GM15510 (cell line): ENCODE measurements at regions not wholly inside any gene's neighbourhood (a gene's known extent, or its start where the extent isn't known, plus 50 kb on each side); places are given as distances from the start of the nearest gene placed in this dataset.
A peak's percentile ranks its signal among the peaks of the same experiment; 100 is the strongest.

Source experiments
- POLR2A ChIP-seq: IDR thresholded peaks from 3 replicates; pipeline ENCODE4 v1.6.1; 2011; ENCODE audit warnings: borderline replicate concordance; ENCODE audit not compliant: insufficient read length; ENCODE audit errors: extremely low read depth

DNA sequence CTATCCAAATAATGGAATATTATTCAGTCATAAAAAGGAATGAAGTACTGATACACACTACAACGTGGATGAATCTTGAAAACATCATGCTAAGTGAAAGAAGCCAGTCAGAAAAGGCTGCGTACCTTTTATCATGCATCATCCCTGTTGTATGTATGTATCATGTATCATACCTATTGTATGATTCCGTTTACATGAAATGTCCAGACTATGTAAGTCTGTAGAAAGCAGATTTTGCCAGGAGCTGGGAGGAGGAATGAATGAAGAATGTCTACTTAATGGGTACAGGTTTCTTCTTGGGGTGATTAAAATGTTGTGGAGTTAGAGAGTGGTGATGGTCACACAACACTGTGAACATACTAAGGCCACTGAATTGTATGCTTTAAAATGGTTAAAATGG is 135.9 kb upstream of the KLF14 start:
- TF ChIP-seq POLR2A: no peak

DNA sequence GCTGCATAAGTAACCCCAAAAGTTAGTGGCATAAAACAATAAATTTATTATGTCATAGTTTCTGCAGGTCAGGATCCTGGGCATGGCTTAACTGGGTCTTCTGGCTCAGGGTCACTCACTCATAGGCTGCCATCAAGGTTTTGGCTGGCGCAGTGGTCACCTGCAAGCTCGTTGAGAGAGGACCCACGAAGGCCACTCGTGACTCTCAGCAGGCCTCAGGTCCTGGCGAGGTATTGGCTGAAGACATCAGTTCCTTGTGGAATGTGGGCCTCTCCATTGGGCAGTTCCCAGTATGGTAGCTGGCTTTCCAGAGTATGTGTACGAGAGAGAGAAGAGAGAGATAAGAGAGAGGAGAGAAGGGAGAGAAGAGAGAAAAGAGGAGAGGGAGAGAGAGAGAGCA is 138.3 kb upstream of the KLF14 start:
- TF ChIP-seq POLR2A: peak; percentile 23

DNA sequence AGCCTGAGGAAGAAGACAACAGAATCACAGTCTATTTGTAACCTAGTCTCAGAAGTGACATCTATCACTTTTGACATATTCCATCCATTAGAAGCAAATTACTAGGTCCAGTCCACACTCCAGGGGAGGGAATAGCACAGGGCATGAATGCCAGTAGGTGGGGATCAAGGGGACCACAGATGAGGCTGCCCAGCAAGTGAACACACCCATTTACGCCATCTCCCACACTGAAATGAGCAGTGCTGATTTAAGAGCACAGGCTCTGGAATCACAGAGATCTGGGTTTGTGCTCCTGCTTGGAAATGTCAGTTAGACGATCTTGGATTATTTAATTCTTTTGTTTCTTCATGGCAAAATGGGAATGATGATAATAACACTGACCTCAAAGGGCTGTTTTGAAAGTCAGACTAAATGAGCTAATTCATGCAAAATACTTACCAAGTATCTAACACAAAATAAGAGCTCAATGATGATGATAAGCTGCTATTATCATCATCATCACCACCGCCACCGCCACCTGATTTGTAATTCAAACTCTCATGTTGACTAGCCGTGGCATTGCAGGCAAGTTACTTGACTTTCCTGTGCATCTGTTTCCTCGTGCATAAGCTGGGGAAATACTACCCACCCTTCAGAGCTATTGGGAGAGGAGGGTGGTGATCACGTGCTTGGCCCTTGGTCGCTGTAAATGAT is 138.9 kb upstream of the KLF14 start:
- TF ChIP-seq POLR2A: no peak

DNA sequence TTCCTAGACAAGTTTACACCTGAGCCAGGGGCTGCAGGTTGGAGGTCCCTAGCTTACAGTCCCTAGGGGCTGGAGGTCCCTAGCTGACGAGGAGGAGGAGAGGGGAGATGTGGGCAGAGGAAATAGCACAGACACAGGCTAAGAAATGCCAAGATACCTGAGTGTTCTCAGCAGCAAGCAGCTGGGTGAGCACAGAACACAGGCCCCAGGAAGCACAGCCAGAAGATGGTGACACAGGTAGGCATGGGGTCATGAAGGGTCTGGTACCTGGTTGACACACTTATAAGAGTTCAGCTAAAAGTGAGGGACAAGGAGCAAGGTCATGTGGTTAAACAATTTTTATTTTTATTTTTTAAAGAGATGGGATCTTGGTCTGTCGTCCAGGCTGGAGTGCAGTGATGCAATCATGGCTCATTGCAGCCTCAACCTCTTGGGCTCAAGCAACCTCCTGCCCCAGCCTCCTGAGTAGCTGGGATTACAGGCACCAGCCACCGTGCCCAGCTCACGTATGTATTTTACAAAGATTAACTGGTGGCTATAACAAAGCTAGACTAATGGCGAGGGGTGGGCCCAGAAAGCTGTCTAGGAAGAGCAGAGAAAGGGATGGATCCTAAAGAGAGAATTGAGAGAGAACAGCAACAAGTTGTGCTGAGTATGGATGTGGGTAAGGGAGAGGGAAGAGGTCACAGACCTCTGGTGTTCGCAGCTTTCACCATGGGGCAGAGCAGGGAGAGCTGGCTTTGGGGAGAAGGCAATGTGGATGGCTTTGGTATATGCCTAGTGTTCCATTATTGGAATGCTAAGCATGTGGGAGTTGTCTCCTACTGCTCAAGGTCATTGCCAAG is 140.3 kb upstream of the KLF14 start:
- TF ChIP-seq POLR2A: no peak

DNA sequence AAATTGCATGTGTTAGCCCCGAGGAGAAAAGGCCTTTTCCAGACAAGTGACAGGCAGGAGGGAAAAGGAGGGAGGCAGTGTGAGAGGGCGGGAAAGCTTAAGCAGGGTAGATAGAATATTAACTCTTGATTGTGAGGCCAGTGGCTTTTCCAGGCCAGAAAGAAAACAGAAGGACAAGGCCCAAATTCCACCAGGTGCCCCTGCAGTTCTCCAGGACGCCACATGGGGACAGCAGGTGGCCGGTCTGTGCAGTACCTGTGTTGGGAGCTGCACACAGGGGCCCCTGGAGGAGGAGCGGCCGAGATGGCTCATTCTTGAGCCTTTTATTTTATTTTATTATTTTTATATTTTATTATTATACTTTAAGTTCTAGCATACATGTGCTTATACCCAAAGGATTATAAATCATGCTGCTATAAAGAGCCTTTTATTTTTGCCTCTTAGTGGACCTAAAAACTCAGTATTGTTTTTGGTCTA is 141.3 kb upstream of the KLF14 start:
- TF ChIP-seq POLR2A: no peak

DNA sequence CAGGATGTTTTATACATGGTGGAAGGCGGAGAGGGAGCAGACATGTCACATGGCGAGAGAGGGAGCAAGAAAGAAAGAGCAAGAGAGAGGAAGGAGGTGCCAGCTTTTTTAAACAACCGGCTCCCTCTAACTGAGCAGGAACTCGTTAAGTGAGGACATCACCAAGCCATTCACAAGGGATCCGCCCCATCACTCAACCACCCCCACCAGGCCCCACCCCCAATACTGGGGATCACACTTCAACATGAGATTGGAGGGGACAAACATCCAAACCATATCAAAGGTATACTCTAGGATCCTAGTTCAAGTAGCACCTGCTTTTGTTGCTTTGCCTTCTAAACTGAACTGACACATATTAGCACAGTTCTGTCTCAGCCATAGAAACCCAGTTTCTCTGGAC is 141.9 kb upstream of the KLF14 start:
- no peak for TF ChIP-seq POLR2A

DNA sequence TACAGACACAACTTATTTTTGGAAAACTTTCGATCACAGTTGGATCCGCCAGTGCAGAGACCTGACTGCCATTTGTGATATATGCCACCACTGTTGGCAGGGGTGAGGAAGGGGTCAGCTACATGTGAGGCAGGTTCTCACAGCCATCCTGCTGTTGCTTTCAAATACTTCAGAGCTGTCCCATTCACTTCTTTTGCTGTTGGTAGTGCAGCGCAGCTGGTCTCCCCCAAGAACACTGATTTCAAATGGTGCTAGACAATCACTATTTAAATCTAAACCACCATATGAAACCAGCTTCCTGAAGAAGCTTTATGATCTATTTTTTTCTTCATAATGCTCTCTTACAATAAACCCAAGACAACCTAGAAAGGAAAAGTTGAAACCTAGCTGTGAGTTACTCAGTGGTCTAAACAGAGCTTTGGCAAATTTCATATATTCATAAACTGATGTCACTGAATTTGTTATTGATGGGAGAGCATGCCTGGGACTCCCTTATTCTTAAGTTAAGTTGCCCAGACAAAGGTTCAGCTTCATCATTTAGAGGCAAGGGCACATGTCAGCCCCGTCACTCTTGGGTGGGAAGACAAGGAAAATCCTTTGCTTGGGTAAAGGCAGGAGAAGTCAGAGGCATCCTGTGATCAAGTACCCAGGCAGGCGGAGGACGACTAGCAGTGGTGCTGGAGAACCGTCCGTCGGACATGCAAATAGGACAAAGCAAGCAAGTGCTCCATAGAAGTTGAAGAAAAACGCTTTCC is 143.4 kb upstream of the KLF14 start:
- no peak for TF ChIP-seq POLR2A

DNA sequence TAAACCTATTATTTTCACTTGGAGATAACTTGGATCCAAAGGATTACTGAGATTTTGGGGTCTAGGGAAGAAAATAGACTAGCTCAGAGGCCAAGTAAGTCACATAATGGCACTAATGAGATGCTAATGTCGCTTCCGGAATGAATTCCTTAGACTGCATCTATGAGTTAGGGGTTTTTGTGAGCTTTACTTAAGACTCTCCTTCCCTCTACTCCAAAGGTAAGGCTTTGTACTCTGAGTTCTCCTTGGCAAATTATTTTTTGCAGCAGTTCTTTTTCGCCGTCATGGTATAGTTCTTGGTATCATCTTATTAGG is 143.9 kb upstream of the KLF14 start:
- peak; percentile 18 for TF ChIP-seq POLR2A

DNA sequence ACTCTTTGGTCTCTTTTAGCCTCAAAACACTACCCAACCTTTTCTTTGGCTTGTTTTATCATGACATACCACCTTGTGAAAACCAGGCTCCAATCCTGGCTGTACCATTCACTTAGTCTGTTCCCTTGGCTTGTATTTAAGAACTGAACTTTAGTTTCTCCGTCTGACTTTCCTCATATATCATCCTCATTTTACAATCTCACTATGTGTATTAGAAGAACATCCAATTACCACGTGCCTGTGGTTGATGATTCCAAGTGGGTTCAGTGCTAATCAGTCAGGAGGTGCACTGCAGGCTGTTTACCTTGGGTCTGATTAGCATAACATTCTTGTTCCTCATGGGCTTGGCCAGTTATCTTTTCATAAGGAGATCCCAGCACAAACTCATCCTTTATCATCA is 144.8 kb upstream of the KLF14 start:
- no peak for TF ChIP-seq POLR2A

DNA sequence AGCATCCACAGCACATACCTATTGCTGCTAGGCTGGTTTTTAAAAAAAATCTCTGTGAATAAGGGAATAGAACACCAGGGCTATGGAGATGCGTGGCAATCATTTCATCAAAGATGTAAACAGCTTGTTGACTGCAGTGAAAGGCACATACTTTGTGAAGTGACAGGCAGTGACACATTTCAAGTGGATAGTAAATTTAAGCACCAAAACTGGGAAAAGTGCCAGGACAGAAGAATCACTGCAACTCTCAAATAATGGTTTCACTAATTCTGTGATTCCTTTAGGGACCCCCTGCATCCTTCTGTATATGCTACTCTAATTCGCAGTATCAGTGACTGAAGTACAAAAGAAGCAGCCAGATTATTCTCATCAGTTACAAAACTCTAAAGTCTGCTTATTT is 145.2 kb upstream of the KLF14 start:
- no peak for TF ChIP-seq POLR2A

DNA sequence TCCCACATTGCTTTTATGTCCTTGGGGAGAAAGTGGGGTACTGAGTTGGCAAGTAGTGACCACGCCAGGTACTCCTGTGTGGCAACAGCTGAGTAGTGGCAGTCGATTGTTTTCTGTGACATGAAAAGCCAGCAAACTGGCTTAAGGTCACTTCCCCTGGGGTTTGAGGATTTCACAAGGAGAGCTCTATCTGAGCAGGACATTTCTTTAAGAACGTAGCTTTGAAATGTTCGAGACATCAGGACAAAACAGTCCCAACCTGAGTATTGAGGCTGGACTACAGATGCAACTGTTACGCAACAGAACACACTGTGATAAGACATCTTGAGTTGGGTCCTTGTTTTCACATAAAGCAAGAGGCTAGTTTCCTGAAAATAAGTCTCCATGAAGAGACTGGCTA is 146.7 kb upstream of the KLF14 start:
- no peak for TF ChIP-seq POLR2A

DNA sequence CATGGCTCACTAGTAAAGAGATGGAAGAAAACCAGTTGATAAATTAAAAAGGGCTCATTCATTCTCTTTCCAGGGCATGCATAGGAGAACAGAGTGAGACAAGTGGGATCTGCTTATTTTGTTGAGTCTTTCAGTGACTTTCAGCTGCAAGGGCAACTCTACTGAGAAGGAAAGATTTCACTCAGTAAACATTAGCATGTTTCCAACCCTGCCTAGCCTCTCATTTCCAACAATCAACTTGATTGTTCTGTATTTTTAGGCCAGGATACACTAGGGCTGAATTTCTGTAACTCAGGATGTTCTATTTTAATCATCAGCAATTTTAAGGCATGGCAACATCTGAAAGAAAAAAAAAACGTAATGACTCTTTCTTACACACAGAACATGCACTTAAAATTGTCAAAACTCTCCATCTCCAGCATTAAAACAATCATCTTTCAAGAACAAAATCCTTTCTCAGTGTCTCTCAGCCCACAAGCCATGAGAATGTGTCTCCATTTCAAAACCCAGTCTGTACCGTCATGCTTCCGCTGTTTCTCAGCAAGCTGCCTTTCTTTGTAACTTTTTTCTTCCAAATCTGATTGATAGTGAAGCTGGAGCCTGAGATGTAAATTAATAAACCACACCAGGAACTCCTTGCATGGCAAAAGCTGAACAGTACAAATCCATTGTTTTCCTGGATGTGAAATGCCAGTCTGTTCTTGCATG is 147.2 kb upstream of the KLF14 start:
- TF ChIP-seq POLR2A: no peak

DNA sequence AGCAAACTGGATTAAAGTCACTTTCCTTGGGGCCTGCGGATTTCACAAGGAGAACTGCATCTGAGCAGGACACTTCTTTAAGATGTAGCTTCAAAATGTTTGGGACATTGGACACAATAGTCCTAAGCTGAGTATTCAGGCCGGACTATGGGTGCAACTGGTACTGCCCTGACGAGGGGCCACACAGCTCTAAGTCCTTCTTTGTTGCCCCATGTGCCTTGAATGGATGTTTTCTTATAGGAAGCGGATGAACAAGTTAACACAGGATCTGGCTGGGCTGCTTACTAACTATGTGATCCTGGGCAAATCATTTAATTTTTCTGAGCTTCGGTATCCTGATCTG is 147.8 kb upstream of the KLF14 start:
- TF ChIP-seq POLR2A: no peak

DNA sequence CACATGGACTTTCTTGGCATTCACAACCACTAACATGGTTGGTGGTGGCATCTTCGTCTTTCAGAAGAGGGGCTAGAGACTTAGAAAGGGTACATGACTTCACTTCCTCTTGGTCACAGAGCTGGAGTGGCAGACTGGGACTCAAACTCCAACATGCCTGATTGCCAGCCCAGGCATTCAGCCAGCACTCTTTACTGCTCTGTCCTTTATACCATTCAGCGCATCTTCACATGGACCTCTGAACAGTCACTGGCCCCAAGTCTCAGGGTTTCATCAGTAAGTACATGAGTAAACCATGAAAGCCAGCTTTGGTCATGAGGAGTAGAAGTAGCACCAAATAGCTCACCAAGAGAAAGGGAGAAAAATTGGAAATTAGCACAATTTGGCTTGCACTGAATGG is 148.4 kb upstream of the KLF14 start:
- no peak for TF ChIP-seq POLR2A

DNA sequence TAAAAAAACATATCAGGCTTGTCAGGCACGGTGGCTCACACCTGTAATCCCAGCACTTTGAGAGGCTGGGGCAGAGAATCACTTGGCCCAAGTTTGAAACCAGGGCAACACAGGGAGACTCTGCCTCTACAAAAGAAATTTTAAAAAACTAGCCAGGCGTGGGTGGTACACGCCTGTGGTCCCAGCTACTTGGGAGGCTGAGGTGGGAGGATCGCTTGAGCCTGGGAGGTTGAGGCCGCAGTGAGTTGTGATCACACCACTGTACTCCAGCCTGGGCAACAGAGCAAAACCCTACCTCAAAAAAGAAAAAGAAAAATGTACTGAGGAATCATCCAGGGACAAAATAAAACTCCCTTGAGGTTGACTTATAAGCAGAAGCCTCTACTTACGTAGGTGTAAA is 149.9 kb upstream of the KLF14 start:
- TF ChIP-seq POLR2A: no peak
